ENCODE measurements at regions not wholly inside any gene's neighbourhood (a gene's known extent, or its start where the extent isn't known, plus 50 kb on each side); places are given as distances from the start of the nearest gene placed in this dataset.

DNA sequence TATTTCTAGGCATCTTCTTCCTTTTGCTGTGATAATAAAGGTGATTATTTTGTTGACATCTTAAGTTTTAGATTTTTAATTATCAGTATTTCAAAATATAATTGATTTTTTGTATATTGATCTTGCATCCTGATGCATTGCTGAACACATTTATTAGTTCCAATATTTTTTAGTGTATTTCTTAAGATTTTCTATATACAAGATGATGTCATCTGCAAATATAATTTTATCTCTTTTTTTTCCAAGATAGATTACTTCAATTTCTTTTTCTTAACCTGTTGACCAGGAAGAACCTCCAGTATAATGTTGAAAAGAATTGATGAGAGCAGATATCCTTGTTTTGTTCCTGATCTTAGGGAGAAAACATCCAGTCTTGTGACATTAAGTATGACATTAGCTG, 54.8 kb upstream of the LRRN2 start:
- TF ChIP-seq POLR2AphosphoS5 (IDR thresholded peaks at IDR 0.05; ENCODE audit: control insufficient read depth, insufficient read depth, low read depth, low read length) (no peak), DDX20 (tag; IDR thresholded peaks at IDR 0.05; ENCODE audit: low read depth) (no peak), ZNF224 (CRISPR knock-in tag; IDR thresholded peaks at IDR 0.05) (no peak), MAZ (CRISPR knock-in tag; conservative IDR thresholded peaks at IDR 0.05 in 1 of 2, IDR thresholded peaks at IDR 0.05 in 1 of 2) (no peak), RUNX1 (IDR thresholded peaks at IDR 0.05; ENCODE audit: low read depth) (no peak), MYBL2 (IDR thresholded peaks at IDR 0.05; ENCODE audit: low read depth) (no peak), MYBL2 (CRISPR knock-in tag; IDR thresholded peaks at IDR 0.05; ENCODE audit: borderline replicate concordance) (no peak), EP300 (IDR thresholded peaks at IDR 0.05; ENCODE audit: low read length) (no peak), ESRRA (IDR thresholded peaks at IDR 0.05; ENCODE audit: borderline replicate concordance, low read depth) (no peak), HMG20A (CRISPR knock-in tag; conservative IDR thresholded peaks at IDR 0.05) (no peak)
- TF ChIP-seq, protein P1, sequence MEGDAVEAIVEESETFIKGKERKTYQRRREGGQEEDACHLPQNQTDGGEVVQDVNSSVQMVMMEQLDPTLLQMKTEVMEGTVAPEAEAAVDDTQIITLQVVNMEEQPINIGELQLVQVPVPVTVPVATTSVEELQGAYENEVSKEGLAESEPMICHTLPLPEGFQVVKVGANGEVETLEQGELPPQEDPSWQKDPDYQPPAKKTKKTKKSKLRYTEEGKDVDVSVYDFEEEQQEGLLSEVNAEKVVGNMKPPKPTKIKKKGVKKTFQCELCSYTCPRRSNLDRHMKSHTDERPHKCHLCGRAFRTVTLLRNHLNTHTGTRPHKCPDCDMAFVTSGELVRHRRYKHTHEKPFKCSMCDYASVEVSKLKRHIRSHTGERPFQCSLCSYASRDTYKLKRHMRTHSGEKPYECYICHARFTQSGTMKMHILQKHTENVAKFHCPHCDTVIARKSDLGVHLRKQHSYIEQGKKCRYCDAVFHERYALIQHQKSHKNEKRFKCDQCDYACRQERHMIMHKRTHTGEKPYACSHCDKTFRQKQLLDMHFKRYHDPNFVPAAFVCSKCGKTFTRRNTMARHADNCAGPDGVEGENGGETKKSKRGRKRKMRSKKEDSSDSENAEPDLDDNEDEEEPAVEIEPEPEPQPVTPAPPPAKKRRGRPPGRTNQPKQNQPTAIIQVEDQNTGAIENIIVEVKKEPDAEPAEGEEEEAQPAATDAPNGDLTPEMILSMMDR (IDR thresholded peaks at IDR 0.05 in 2 of 3, conservative IDR thresholded peaks at IDR 0.05 in 1 of 3; ENCODE audit: insufficient read depth in 2 of 3, low read depth in 1 of 3, low read length in 3 of 3): no peak
- TF ChIP-seq, protein P2, sequence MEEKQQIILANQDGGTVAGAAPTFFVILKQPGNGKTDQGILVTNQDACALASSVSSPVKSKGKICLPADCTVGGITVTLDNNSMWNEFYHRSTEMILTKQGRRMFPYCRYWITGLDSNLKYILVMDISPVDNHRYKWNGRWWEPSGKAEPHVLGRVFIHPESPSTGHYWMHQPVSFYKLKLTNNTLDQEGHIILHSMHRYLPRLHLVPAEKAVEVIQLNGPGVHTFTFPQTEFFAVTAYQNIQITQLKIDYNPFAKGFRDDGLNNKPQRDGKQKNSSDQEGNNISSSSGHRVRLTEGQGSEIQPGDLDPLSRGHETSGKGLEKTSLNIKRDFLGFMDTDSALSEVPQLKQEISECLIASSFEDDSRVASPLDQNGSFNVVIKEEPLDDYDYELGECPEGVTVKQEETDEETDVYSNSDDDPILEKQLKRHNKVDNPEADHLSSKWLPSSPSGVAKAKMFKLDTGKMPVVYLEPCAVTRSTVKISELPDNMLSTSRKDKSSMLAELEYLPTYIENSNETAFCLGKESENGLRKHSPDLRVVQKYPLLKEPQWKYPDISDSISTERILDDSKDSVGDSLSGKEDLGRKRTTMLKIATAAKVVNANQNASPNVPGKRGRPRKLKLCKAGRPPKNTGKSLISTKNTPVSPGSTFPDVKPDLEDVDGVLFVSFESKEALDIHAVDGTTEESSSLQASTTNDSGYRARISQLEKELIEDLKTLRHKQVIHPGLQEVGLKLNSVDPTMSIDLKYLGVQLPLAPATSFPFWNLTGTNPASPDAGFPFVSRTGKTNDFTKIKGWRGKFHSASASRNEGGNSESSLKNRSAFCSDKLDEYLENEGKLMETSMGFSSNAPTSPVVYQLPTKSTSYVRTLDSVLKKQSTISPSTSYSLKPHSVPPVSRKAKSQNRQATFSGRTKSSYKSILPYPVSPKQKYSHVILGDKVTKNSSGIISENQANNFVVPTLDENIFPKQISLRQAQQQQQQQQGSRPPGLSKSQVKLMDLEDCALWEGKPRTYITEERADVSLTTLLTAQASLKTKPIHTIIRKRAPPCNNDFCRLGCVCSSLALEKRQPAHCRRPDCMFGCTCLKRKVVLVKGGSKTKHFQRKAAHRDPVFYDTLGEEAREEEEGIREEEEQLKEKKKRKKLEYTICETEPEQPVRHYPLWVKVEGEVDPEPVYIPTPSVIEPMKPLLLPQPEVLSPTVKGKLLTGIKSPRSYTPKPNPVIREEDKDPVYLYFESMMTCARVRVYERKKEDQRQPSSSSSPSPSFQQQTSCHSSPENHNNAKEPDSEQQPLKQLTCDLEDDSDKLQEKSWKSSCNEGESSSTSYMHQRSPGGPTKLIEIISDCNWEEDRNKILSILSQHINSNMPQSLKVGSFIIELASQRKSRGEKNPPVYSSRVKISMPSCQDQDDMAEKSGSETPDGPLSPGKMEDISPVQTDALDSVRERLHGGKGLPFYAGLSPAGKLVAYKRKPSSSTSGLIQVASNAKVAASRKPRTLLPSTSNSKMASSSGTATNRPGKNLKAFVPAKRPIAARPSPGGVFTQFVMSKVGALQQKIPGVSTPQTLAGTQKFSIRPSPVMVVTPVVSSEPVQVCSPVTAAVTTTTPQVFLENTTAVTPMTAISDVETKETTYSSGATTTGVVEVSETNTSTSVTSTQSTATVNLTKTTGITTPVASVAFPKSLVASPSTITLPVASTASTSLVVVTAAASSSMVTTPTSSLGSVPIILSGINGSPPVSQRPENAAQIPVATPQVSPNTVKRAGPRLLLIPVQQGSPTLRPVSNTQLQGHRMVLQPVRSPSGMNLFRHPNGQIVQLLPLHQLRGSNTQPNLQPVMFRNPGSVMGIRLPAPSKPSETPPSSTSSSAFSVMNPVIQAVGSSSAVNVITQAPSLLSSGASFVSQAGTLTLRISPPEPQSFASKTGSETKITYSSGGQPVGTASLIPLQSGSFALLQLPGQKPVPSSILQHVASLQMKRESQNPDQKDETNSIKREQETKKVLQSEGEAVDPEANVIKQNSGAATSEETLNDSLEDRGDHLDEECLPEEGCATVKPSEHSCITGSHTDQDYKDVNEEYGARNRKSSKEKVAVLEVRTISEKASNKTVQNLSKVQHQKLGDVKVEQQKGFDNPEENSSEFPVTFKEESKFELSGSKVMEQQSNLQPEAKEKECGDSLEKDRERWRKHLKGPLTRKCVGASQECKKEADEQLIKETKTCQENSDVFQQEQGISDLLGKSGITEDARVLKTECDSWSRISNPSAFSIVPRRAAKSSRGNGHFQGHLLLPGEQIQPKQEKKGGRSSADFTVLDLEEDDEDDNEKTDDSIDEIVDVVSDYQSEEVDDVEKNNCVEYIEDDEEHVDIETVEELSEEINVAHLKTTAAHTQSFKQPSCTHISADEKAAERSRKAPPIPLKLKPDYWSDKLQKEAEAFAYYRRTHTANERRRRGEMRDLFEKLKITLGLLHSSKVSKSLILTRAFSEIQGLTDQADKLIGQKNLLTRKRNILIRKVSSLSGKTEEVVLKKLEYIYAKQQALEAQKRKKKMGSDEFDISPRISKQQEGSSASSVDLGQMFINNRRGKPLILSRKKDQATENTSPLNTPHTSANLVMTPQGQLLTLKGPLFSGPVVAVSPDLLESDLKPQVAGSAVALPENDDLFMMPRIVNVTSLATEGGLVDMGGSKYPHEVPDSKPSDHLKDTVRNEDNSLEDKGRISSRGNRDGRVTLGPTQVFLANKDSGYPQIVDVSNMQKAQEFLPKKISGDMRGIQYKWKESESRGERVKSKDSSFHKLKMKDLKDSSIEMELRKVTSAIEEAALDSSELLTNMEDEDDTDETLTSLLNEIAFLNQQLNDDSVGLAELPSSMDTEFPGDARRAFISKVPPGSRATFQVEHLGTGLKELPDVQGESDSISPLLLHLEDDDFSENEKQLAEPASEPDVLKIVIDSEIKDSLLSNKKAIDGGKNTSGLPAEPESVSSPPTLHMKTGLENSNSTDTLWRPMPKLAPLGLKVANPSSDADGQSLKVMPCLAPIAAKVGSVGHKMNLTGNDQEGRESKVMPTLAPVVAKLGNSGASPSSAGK (IDR thresholded peaks at IDR 0.05): no peak
- TF ChIP-seq, protein P3, sequence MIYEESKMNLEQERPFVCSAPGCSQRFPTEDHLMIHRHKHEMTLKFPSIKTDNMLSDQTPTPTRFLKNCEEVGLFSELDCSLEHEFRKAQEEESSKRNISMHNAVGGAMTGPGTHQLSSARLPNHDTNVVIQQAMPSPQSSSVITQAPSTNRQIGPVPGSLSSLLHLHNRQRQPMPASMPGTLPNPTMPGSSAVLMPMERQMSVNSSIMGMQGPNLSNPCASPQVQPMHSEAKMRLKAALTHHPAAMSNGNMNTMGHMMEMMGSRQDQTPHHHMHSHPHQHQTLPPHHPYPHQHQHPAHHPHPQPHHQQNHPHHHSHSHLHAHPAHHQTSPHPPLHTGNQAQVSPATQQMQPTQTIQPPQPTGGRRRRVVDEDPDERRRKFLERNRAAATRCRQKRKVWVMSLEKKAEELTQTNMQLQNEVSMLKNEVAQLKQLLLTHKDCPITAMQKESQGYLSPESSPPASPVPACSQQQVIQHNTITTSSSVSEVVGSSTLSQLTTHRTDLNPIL (CRISPR knock-in tag; IDR thresholded peaks at IDR 0.05): no peak
